Pons (tissue), 1 donor: ENCODE measurements at regions not wholly inside any gene's neighbourhood (a gene's known extent, or its start where the extent isn't known, plus 50 kb on each side); places are given as distances from the start of the nearest gene placed in this dataset.
"Not testable (repeated sequence)": the region's sequence is repeated elsewhere in the genome, so short reads cannot be mapped to it uniquely, and the experiment has no call there.

Source experiments
- DNase-seq: peaks from one replicate; pipeline ENCODE4 v3.0.0-alpha.2; 2016; ENCODE audit warnings: low spot score

DNA sequence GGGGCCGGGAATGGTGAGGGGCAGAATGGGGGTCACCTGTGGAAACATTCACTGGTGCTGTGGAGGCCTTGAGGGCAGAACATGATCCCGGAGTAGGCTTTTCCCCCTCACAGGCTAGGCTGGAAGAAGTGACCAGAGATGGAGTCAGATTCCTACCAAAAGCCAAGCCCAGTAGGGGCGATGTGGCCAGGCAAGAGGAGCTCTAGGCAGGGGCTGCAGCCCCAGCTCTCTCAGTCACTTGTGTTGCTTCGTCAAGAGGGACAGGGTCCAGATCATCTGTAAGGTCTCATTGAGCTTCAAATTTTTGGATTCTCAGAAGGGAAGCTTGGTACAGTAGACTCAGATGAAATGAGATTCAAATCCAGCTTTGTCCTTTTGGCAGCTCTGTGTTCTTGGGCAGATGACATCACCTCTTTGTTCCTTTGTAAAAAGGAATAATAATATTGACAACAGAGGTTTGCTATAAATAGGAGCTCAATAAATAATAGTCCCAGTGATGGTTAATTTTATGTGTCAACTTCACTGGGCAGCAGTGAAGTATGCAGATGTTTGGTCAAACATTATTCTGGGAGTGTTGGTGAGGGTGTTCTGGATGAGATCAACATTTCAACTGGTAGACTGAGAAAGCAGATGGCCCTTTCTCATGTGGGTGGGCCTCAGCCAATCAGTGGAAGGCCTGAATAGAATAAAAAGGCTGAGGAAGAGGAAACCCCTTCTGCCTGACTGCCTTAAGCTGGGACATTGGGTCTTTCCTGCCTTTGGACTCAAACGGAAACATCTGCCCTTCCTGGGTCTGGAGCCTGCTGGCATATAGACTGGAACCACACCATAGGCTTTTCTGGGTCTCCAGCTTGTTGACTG lies 324.7 kb upstream of the USP24 start:
- peak; percentile 49 for DNase-seq

DNA sequence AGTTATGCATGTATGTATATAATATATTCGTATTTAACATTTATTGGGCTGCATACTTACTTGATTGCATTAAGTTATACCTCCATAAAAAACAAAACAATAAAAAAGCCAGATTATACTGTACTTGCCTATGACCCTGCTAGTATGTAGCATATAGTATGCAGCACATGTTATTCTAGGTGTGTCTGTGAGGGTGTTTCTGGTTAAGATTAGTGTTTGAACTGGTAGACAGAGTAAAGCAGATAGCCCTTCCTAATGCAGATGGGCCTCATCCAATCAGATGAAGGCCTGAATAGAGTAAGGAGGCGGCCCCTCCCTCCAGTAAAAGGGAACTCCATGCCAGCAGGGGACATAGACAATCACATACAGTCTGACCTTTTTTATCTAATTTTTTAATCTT lies 323.3 kb upstream of the USP24 start:
- no peak for DNase-seq

- no peak for DNase-seq
Observed at GRCh38 chr1:55536545-55536865, 321.3 kb upstream of the USP24 start.

- DNase-seq: no peak
Observed at GRCh38 chr1:55535724-55536544, 320.8 kb upstream of the USP24 start.

DNA sequence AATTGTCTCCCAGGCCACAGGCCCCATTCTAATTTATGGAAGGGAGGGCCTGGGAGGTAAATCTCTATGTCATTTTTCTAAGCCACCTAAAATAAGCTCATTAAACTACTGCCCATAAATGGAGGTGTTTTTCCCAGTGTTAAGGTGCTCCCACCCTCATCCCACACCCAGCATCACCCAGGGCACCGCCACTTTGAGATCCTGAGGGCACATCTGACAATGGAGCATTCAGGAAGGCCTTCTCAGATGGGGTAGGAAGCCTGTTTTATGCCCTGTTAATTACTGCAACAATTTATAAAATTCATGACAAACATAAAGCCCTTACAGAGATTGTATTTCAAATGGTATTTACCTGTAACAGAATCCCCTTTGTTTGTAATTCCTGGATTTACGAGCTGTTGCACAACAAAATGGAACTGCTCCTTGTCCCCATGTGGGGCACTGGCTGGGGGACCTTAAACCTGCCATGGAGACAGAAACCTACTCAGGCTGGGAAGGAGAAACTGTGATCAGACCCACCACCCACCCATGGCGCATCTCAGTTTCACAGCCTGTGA lies 319.5 kb upstream of the USP24 start:
- no peak for DNase-seq

GRCh38 chr1:55531644-55532043 lies 316.5 kb upstream of the USP24 start:
- no peak for DNase-seq

DNA sequence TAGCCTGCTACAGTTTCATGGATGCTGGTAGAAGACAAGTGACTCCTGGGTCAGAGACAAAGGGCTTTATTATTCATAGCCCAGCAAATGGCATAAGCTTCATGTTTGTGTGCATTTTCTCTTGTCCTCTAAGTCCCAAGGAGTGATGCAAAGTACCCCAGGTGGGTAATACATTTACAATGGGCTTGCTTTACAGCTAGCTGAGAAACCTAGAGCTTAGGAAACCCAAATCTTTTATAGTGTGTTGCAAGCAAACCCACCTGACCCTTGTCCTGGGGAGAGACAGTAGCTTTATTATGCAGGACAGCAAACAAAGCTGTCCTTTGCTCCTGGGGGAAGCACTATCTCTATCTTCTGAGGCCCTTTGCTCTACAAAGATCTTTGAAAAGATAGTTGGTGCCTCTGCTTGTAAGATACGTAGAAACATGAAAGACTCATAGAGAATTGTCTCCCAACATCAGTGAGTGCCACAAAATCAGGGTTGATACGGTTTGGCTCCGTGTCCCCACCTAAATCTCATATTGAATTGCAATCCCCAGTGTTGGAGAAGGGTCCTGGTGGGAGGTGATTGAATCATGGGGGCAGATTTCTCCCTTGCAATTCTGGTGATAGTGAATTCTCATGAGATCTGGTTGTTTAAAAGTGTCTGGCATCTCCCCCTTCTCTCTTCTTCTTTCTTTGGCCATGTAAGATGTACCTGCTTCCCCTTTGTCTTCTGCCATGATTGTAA lies 315.8 kb upstream of the USP24 start:
- DNase-seq: no peak

GRCh38 chr1:55529017-55529416 lies 313.9 kb upstream of the USP24 start:
- no peak for DNase-seq

DNA sequence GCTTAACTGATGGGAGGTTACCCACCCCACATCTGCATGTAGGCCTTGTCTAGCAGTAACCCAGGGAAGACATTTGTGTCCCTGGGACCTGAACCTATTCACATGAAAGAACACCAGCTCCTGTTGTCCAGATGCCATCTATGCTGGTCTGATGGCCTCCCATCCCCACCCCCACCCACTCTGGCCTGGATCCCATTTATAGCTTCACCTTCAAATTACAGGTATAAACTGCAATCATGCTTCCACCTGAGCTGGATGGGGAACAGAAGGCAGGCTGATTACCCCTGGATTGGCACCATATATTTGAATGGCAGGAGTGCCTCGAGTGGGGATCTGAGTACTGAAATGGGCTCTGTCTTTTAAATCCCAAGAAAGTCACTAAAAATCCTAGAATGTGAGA lies 312.7 kb upstream of the USP24 start:
- no peak for DNase-seq

- no peak for DNase-seq
Observed at GRCh38 chr1:55526716-55527115, 311.6 kb upstream of the USP24 start.

DNA sequence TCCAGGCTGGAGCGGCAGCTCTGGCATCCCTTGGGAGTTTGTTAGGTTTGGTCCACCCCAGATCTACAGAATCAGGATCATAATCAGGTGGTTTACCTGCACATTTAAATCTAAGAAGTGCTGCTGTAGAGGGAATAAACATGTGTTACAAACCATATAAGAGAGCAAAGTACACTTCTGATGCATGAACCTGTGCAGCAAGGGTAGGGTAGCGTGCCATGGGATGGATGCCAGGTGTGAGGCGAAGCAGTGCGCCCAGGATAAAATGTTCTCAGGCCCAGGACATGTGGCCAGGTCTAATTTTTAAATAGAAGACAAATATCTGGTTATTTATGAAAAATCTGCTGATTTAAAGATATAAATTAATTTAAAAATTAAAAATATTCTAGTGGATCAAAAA lies 308.8 kb upstream of the USP24 start:
- no peak for DNase-seq

DNA sequence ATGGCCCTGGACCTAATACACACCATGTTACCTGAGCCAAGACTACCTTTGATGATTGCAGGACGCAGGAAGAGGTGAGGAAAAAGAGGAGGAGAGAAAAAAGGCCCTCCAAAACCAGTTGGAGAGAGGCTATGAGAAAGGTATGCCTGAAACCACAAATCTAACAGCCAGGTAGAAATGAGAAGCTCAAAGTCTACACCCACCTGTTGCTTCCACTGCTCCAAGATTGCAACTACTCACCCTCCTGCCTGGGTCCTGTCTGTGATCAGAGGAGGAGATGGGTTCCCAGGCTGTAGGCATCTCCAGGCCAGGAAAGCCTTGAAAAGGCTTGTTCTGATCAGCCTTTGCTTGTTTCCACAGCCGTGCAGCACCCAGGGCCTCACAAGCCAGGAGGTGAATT lies 307.8 kb upstream of the USP24 start:
- no peak for DNase-seq

- DNase-seq: no peak
Observed at GRCh38 chr1:55522353-55522903, 307.3 kb upstream of the USP24 start.

DNA sequence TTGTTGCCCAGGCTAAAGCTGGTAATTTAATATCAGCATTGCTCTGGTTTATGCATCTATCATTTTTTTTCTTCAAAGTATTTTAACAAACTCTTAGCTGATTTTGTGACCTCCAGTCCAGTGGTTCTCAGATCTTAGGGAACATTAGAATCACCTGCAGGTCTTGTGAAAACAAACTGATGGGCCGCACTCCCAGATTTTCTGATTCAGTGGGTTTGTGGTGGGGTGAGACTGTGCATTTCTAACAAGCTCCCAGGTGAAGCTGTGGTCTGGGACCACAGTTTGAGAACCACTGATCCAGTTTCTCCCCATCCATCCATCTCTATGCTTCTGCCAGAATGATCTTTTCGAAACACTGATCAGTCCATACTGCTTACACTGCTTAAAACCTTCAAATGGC lies 305.7 kb upstream of the USP24 start:
- DNase-seq: no peak

DNA sequence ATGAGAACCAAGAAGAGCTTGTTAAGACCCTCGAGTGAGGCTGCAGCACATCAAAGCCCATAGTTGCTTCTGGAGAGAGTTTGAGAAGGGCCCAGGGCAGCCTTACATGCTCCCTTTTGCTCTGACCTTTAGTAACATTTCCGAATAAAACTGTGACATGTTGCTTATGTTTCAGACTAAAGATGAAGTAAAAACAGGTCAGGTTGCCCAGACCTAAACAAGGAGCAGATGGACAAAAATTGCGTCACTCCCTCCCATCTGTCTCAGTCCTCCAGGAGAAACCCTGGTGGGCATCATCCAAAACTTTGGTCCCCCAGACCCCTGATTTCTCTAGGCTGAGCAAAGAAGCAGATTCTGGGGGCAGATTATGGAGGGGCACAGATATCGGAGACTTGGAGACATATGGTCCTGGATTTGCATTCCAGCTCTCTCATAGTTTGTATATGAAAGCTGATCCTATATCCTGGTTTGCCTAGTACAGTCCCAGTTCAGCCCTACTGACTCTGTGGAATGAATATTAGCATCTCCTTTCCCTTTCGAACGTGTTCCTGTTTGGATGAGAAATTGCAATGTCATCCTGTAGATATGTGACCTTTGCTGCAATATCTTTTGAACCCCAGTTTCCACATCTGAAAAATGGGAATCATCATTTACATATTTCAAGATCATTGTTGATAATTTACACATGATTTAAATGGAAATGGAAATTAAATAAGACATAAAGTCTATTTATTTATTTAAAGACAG lies 304.9 kb upstream of the USP24 start:
- no peak for DNase-seq

- no peak for DNase-seq
Observed at GRCh38 chr1:55519276-55519675, 304.1 kb upstream of the USP24 start.

GRCh38 chr1:55517036-55517435 lies 301.9 kb upstream of the USP24 start:
- DNase-seq: no peak

GRCh38 chr1:55514571-55514970 lies 299.4 kb upstream of the USP24 start:
- not testable (repeated sequence) for DNase-seq

DNA sequence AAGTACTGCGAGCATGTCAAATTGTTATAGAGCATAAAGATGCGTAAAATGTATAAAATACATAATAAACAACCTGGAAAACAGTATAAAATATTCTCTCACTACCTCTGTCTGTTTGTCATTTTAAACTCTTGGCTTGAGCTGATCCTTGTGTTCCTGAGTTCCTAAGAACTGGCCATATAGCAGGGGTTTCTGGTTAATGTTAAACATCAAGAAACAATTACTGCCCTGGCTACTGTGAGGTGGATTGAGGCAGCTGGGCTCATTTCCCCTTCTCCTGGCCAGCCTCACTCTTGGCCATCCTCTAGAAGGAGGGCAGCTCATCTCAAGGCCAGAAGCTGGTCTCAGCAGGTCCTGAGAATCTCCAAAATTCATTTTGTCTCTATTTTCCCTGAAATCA lies 297.3 kb upstream of the USP24 start:
- DNase-seq: no peak

DNA sequence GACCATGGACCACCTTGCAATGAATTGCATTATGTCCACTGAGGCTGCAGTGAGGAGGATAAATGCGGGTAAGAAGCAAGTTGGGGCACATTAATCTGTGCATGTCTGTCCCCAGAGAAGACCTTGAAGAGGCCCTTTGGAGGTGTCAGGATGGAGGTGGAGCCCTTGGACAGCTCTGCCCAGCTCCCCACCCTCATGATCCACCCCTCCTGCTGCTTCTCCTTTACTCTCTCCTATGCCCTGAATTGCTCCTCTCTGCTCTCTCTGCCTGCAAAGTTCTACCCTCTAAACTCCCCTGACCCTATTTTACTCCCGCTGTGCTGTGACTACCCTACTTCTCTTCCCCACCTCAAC lies 292.4 kb upstream of the USP24 start:
- no peak for DNase-seq

DNA sequence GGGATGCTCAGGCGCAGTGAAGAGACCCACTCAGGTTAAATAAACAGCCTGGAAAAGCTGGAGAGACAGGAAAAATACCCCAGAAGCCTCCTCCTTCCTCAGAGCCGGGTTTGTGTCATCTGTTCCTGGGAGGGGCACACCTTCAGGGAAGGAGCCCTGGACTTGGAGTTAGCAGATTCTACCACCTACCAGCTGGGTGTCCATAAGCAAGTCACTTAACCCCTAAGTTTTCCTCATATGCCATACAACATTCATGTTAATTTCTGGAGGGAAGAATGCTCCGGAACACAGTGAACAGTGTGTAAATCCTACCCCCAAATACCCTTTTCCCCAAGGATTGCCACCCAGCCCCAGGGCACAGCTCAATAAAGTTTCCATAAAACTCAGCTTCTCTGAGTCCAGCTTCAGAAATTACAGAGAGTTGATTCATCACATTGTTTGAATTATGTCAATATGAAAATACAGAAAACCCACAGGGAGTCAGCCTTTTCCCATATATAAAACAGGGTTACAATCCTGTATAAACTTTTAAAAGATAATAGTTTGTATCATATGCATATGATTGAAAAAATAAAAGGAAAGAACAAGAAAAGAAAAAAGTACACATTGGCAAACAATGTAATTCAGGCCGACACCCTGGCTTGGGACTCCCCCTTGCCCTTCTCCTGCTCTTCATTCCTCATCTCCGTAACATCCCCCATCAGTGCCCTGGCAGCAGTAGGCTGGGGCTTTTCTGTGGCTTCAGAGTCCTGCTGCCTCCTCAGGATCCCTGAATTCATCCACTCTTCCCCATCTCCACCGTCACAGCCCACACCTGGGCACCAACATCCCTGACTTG lies 291.8 kb upstream of the USP24 start:
- DNase-seq: no peak
